ENCODE measurements at regions not wholly inside any gene's neighbourhood (a gene's known extent, or its start where the extent isn't known, plus 50 kb on each side); places are given as distances from the start of the nearest gene placed in this dataset.

DNA sequence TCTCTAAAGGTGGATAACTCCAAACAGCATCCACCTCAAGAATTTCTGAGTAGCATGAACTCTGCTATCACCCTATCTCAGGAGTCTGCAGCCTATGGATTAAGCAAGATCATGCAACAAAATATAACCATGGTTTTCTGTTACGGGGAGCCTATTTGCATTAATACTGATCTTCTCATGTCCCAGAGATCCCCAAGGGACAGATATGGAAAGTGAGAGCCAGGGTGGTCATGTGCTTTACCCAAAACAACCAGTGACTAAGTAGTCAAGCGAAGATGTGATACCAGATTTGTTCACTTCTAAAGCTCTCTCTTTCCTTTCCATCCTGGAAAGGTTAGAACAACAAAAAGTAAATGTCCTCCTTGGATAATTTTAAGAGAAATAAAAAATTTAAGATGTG lies 125.1 kb downstream of the PRRX1 start:
- TF ChIP-seq ZBTB6 (tag by site-specific recombination; IDR thresholded peaks at IDR 0.05) (no peak), MYNN (tag by site-specific recombination; IDR thresholded peaks at IDR 0.05; ENCODE audit: borderline replicate concordance) (no peak), ZNF514 (tag by site-specific recombination; IDR thresholded peaks at IDR 0.05) (no peak), BCL11B (tag by site-specific recombination; IDR thresholded peaks at IDR 0.05; ENCODE audit: low read depth) (no peak), ZNF37A (tag by site-specific recombination; IDR thresholded peaks at IDR 0.05) (no peak), ZNF175 (tag by site-specific recombination; IDR thresholded peaks at IDR 0.05) (no peak), ZNF280C (tag by site-specific recombination; IDR thresholded peaks at IDR 0.05) (no peak), ZNF302 (tag by site-specific recombination; IDR thresholded peaks at IDR 0.05; ENCODE audit: low read depth) (no peak), ZNF629 (tag by site-specific recombination; IDR thresholded peaks at IDR 0.05) (no peak), ZNF580 (tag by site-specific recombination; IDR thresholded peaks at IDR 0.05) (no peak), ZNF274 (IDR thresholded peaks at IDR 0.05; ENCODE audit: low read length) (no peak), ZNF274 (tag by site-specific recombination; IDR thresholded peaks at IDR 0.05; ENCODE audit: borderline replicate concordance) (no peak), ZNF610 (tag by site-specific recombination; IDR thresholded peaks at IDR 0.05; ENCODE audit: borderline replicate concordance) (no peak), ZNF19 (tag by site-specific recombination; IDR thresholded peaks at IDR 0.05; ENCODE audit: low read depth) (no peak), ZNF623 (tag by site-specific recombination; IDR thresholded peaks at IDR 0.05) (no peak), ZBTB20 (tag by site-specific recombination; IDR thresholded peaks at IDR 0.05) (no peak), ZNF544 (tag by site-specific recombination; IDR thresholded peaks at IDR 0.05) (no peak), GFI1B (tag by site-specific recombination; IDR thresholded peaks at IDR 0.05) (no peak)
- TF ChIP-seq, protein P1, sequence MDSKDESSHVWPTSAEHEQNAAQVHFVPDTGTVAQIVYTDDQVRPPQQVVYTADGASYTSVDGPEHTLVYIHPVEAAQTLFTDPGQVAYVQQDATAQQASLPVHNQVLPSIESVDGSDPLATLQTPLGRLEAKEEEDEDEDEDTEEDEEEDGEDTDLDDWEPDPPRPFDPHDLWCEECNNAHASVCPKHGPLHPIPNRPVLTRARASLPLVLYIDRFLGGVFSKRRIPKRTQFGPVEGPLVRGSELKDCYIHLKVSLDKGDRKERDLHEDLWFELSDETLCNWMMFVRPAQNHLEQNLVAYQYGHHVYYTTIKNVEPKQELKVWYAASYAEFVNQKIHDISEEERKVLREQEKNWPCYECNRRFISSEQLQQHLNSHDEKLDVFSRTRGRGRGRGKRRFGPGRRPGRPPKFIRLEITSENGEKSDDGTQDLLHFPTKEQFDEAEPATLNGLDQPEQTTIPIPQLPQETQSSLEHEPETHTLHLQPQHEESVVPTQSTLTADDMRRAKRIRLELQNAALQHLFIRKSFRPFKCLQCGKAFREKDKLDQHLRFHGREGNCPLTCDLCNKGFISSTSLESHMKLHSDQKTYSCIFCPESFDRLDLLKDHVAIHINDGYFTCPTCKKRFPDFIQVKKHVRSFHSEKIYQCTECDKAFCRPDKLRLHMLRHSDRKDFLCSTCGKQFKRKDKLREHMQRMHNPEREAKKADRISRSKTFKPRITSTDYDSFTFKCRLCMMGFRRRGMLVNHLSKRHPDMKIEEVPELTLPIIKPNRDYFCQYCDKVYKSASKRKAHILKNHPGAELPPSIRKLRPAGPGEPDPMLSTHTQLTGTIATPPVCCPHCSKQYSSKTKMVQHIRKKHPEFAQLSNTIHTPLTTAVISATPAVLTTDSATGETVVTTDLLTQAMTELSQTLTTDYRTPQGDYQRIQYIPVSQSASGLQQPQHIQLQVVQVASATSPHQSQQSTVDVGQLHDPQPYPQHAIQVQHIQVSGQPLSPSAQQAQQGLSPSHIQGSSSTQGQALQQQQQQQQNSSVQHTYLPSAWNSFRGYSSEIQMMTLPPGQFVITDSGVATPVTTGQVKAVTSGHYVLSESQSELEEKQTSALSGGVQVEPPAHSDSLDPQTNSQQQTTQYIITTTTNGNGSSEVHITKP (tag by site-specific recombination; IDR thresholded peaks at IDR 0.05): no peak
- TF ChIP-seq, protein P2, sequence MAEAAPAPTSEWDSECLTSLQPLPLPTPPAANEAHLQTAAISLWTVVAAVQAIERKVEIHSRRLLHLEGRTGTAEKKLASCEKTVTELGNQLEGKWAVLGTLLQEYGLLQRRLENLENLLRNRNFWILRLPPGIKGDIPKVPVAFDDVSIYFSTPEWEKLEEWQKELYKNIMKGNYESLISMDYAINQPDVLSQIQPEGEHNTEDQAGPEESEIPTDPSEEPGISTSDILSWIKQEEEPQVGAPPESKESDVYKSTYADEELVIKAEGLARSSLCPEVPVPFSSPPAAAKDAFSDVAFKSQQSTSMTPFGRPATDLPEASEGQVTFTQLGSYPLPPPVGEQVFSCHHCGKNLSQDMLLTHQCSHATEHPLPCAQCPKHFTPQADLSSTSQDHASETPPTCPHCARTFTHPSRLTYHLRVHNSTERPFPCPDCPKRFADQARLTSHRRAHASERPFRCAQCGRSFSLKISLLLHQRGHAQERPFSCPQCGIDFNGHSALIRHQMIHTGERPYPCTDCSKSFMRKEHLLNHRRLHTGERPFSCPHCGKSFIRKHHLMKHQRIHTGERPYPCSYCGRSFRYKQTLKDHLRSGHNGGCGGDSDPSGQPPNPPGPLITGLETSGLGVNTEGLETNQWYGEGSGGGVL (tag by site-specific recombination; IDR thresholded peaks at IDR 0.05): no peak
- POLR2A ChIA-PET: no interaction called here
- Histone ChIP-seq H3K9me3 (ENCODE audit: control insufficient read depth, insufficient read depth, low read depth, low read length) (no peaks in the 10 kb centered on the region), H3K4me1 (ENCODE audit: control insufficient read depth, insufficient read depth, low read length) (no peaks in the 10 kb centered on the region), H3K36me3 (ENCODE audit: control insufficient read depth in 2 of 2, insufficient read depth in 1 of 2, low read length in 2 of 2) (no peaks in the 10 kb centered on the region), H3K4me3 (ENCODE audit: low read depth, low read length) (no peak overlapping the region), H3K27ac (ENCODE audit: extremely low read depth, low read depth, low read length) (no peak overlapping the region)
- CTCF ChIA-PET: no interaction called here

Measured in HEK293 (cell line).